HCT116 (cell line): ENCODE measurements at regions not wholly inside any gene's neighbourhood (a gene's known extent, or its start where the extent isn't known, plus 50 kb on each side); places are given as distances from the start of the nearest gene placed in this dataset.

ENCODE experiments used
- ATAC-seq: fragments of 200-7000 bp; cut with Tn5 transposase; 2 replicates; pipeline ENCODE4 v1.9.1; 2020; ENCODE audit warnings: mild to moderate bottlenecking, moderate library complexity
- BruUV-seq: library from RNA; stranded (reverse); fragments of 400-500 nt; replicated peaks from 2 replicates; lab custom pipeline; 2021; lab: Mats Ljungman, UMichigan
- CTCF ChIA-PET: fragments of 300-600 bp; sonication (Branson Sonifier 250); formaldehyde crosslinking; loops from one replicate; lab custom pipeline; 2021; ENCODE audit warnings: antibody characterized with exemption; lab: Charles Lee
- POLR2A ChIA-PET: fragments of 300-600, 350-600 bp; sonication (Branson Sonifier 250); formaldehyde crosslinking; loops from one replicate; lab custom pipeline; 2021; ENCODE audit warnings: antibody characterized with exemption; lab: Charles Lee
- RAD21 ChIA-PET, 2 experiments: fragments of 300-600 bp; sonication (Branson Sonifier 250); formaldehyde crosslinking; loops; one replicate each; lab custom pipeline; 2023; ENCODE audit warnings: low total read pairs in 2 of 2; ENCODE audit not compliant: uncharacterized antibody in 2 of 2, unreplicated experiment in 2 of 2, low non-redundant PET in 1 of 2; lab: Charles Lee
- DNase-seq: peaks from one replicate; pipeline ENCODE4 v3.0.0-alpha.2; 2010; ENCODE audit warnings: low read depth, low spot score
- H2AFZ ChIP-seq: fragments of 200-600 bp; shearing (Covaris generic), sonication (generic); 2 replicates; pipeline ENCODE4 v1.6.1; 2017; ENCODE audit warnings: low read depth, mixed run types, mixed read lengths, antibody characterized with exemption, low read length; ENCODE audit not compliant: poor library complexity, severe bottlenecking
- H3K27ac ChIP-seq: 2 replicates; pipeline ENCODE4 v1.5.1; 2012; ENCODE audit warnings: low read depth, low read length
- H3K27me3 ChIP-seq: fragments of 200-600 bp; sonication (generic); 2 replicates; pipeline ENCODE4 v1.6.1; 2016; ENCODE audit warnings: mixed run types, low read length, mixed read lengths; ENCODE audit not compliant: insufficient read depth
- H3K36me3 ChIP-seq, 2 experiments: fragments of 200-500 bp in 1 of 2; fragments of 200-600 bp in 1 of 2; sonication (Bioruptor generic) in 1 of 2; sonication (generic) in 1 of 2; 2 replicates each; pipeline versions ENCODE4 v1.5.1 to v1.6.1; 2014 to 2016; ENCODE audit warnings: low read length in 2 of 2, inconsistent platforms in 1 of 2, mixed read lengths in 1 of 2, mixed run types in 1 of 2; ENCODE audit not compliant: insufficient read depth in 2 of 2, control insufficient read depth in 1 of 2
- H3K4me1 ChIP-seq, 2 experiments: fragments of 200-600 bp in 1 of 2; sonication (generic) in 1 of 2; 2 replicates each; pipeline versions ENCODE4 v1.5.1 to v1.6.1; 2012 to 2017; ENCODE audit warnings: low read length in 2 of 2, inconsistent platforms in 1 of 2, mild to moderate bottlenecking in 1 of 2, mixed read lengths in 1 of 2, mixed run types in 1 of 2, moderate library complexity in 1 of 2; ENCODE audit not compliant: insufficient read depth in 2 of 2, control insufficient read depth in 1 of 2
- H3K4me2 ChIP-seq: fragments of 200-600 bp; sonication (generic); 2 replicates; pipeline ENCODE4 v1.6.1; 2017; ENCODE audit warnings: mixed run types, low read length, mixed read lengths
- H3K4me3 ChIP-seq, 2 experiments: fragments of 200-600 bp in 1 of 2; sonication (generic) in 1 of 2; replicated peaks in 1 of 2; 2 replicates each; pipeline ENCODE4 v1.5.1; 2011 to 2016; ENCODE audit warnings: low read length in 2 of 2, control low read depth in 1 of 2, low read depth in 1 of 2, mild to moderate bottlenecking in 1 of 2, mixed read lengths in 1 of 2, mixed run types in 1 of 2
- H3K79me2 ChIP-seq: fragments of 200-600 bp; sonication (generic); 2 replicates; pipeline ENCODE4 v1.6.1; 2017; ENCODE audit warnings: mild to moderate bottlenecking, mixed run types, low read length, moderate library complexity, mixed read lengths; ENCODE audit not compliant: insufficient read depth
- H3K9ac ChIP-seq: fragments of 200-600 bp; sonication (generic); 2 replicates; pipeline ENCODE4 v1.6.1; 2016; ENCODE audit warnings: low read length, mixed read lengths
- H3K9me2 ChIP-seq: fragments of 200-600 bp; sonication (generic), shearing (Covaris generic); 2 replicates; pipeline ENCODE4 v1.6.1; 2017; ENCODE audit warnings: mixed run types, mild to moderate bottlenecking, moderate library complexity; ENCODE audit not compliant: insufficient read depth
- H3K9me3 ChIP-seq, 2 experiments: fragments of 200-500 bp in 1 of 2; fragments of 200-600 bp in 1 of 2; sonication (Bioruptor generic) in 1 of 2; sonication (generic) in 1 of 2; 2 replicates each; pipeline ENCODE4 v1.6.1; 2014 to 2017; ENCODE audit warnings: low read length in 2 of 2, mixed read lengths in 2 of 2, inconsistent platforms in 1 of 2, low read depth in 1 of 2, mild to moderate bottlenecking in 1 of 2, mixed run types in 1 of 2, moderate library complexity in 1 of 2; ENCODE audit not compliant: control insufficient read depth in 1 of 2, insufficient read depth in 1 of 2
- H4K20me1 ChIP-seq: fragments of 200-600 bp; sonication (generic), shearing (Covaris generic); 2 replicates; pipeline ENCODE4 v1.6.1; 2017; ENCODE audit warnings: mixed run types, mild to moderate bottlenecking, moderate library complexity; ENCODE audit not compliant: insufficient read depth
- CEBPB ChIP-seq: IDR thresholded peaks from 2 replicates; pipeline ENCODE4 v1.6.1; 2012; ENCODE audit warnings: low read depth
- ELF1 ChIP-seq: IDR thresholded peaks from 2 replicates; pipeline ENCODE4 v1.6.1; 2012; ENCODE audit warnings: low read depth, borderline replicate concordance
- EZH2phosphoT487 ChIP-seq: fragments of 200-600 bp; IDR thresholded peaks from 2 replicates; pipeline ENCODE4 v1.6.1; 2018; ENCODE audit warnings: antibody characterized with exemption, borderline replicate concordance
- RAD21 ChIP-seq: IDR thresholded peaks from 2 replicates; pipeline ENCODE4 v1.6.1; 2012; ENCODE audit warnings: low read depth, mild to moderate bottlenecking
- SIN3A ChIP-seq: IDR thresholded peaks from 2 replicates; pipeline ENCODE4 v1.6.1; 2012; ENCODE audit warnings: low read depth
- SRF ChIP-seq: IDR thresholded peaks from 2 replicates; pipeline ENCODE4 v1.6.1; 2012; ENCODE audit warnings: low read depth
- TCF7L2 ChIP-seq: IDR thresholded peaks from 2 replicates; pipeline ENCODE4 v1.7.0; 2011; ENCODE audit warnings: borderline replicate concordance, inconsistent platforms; ENCODE audit not compliant: insufficient read depth, insufficient read length; ENCODE audit errors: extremely low read depth
- YY1 ChIP-seq: IDR thresholded peaks from 2 replicates; pipeline ENCODE4 v1.6.1; 2011; ENCODE audit warnings: low read length, low read depth, moderate library complexity, mild to moderate bottlenecking; ENCODE audit not compliant: insufficient replicate concordance; ENCODE audit errors: extremely low read depth
- ZFX ChIP-seq: fragments of 450-650 bp; IDR thresholded peaks from 2 replicates; pipeline ENCODE4 v1.6.1; 2017
- intact Hi-C: fragments of 100-400 bp; cut with micrococcal nuclease; formaldehyde crosslinking; loops from 2 replicates; pipeline ENCODE4 v1.10.0; 2022
- TF ChIP-seq, protein P1 (sequence below): IDR thresholded peaks from 2 replicates; pipeline ENCODE4 v1.6.1; 2012

DNA sequence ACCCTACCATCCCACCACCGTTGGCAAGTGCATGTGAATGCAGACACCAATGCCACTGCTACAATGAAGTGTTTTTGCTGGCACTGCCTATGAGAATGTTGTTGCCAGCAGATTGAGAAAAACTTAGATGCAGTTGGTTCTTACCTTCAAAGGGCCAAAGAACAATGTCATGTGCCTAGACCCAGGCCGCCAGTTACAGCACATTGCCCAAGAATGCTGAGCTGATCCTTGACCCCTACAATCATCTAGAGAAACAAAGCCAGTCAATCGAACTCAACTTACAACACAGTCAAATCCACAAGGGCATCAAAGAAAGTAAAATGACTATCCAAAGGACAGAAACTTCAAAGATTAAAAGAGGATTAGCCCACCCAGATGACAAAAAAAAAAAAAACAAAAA, 102.4 kb upstream of the SPIN4 start:
- Histone ChIP-seq H3K4me3 (no peak overlapping the region), H4K20me1 (no peaks in the 10 kb centered on the region), H3K9me3 (no peaks in the 10 kb centered on the region), H2AFZ (no peak overlapping the region), H3K27me3 (no peaks in the 10 kb centered on the region)
- ATAC-seq (no peak), DNase-seq (no peak)
- intact Hi-C loops = no loop called here
- RAD21 ChIA-PET = no interaction called here
- no peak for TF ChIP-seq CEBPB
- TF ChIP-seq TCF7L2 = no peak
- no peak for TF ChIP-seq SRF
- TF ChIP-seq ELF1 = no peak
- TF ChIP-seq YY1 = no peak
- no peak for TF ChIP-seq RAD21
- TF ChIP-seq ZFX = no peak
- TF ChIP-seq, all 23 proteins: peak for 0
- no peaks in the 10 kb centered on the region for H3K79me2 ChIP-seq
- H3K9me2 ChIP-seq = no peaks in the 10 kb centered on the region
- CTCF ChIA-PET = no interaction called here
- H3K36me3 ChIP-seq = no peaks in the 10 kb centered on the region
- no peak overlapping the region for H3K27ac ChIP-seq
- BruUV-seq = no TSS peak
- no peaks in the 10 kb centered on the region for H3K4me1 ChIP-seq
- POLR2A ChIA-PET = no interaction called here
- H3K9ac ChIP-seq = no peak overlapping the region
- H3K4me2 ChIP-seq = no peak overlapping the region

DNA sequence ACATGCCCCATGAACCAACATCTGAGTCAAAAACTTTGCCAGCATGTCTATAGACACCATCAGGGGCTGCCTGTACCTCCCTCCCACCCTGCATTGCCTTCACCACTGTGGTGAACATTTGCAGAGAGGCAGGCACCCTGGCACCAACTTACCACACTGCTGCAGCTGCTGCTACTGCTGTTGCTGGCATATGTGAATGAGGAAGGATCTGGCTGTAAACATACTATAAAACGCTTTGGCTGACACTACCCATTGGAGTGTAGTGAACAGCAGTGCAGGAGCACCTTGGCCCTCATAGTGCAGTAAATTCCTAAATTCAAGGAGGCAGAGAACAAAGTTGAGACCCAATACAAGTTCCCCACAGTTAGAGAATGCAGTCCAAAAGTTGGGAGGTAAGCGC, 90.6 kb upstream of the SPIN4 start:
- H3K79me2 ChIP-seq = no peaks in the 10 kb centered on the region
- TF ChIP-seq SIN3A (no peak), ELF1 (no peak), ZFX (no peak), EZH2phosphoT487 (no peak), YY1 (no peak)
- TF ChIP-seq, protein P1, sequence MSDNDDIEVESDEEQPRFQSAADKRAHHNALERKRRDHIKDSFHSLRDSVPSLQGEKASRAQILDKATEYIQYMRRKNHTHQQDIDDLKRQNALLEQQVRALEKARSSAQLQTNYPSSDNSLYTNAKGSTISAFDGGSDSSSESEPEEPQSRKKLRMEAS = no peak
- CTCF ChIA-PET = no interaction called here
- no peaks in the 10 kb centered on the region for H3K9me3 ChIP-seq
- H4K20me1 ChIP-seq = no peaks in the 10 kb centered on the region
- H3K36me3 ChIP-seq = no peaks in the 10 kb centered on the region
- no peak overlapping the region for H2AFZ ChIP-seq
- no peaks in the 10 kb centered on the region for H3K9me2 ChIP-seq
- H3K9ac ChIP-seq = no peak overlapping the region
- ATAC-seq (no peak), DNase-seq (no peak)
- H3K4me3 ChIP-seq = no peak overlapping the region
- BruUV-seq = no TSS peak
- RAD21 ChIA-PET = no interaction called here
- H3K4me1 ChIP-seq = no peaks in the 10 kb centered on the region
- intact Hi-C loops = no loop called here
- POLR2A ChIA-PET = no interaction called here
- no peaks in the 10 kb centered on the region for H3K27me3 ChIP-seq
- H3K27ac ChIP-seq = no peak overlapping the region
- H3K4me2 ChIP-seq = no peak overlapping the region
